ENCODE measurements at regions not wholly inside any gene's neighbourhood (a gene's known extent, or its start where the extent isn't known, plus 50 kb on each side); places are given as distances from the start of the nearest gene placed in this dataset.

DNA sequence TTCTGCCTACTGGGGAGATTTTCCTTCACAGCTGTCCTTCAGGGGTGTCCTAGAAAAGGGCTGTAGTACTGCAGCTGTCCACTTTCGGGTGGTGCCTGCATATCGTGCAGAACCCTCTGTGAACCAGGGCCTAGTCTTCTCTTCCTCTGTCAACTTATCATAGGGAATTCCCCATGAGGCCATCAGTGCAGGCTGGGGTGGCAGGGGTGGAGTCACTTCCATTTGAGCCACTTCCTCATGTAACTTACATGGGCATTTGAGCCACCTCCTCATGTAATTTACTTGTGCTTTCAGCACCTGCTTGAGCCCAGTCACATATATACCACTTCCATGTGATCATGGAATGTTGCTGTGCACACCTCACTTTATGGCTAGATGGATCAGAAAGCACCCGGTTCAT lies 742.0 kb upstream of the RGMB start:
- DNase-seq = no peak
- Histone ChIP-seq H3K36me3 (no peaks in the 10 kb centered on the region), H3K4me3 (ENCODE audit: low read depth, low read length) (no peak overlapping the region), H3K27me3 (ENCODE audit: insufficient read depth, low read depth, severe bottlenecking) (no peaks in the 10 kb centered on the region), H3K9me3 (ENCODE audit: severe bottlenecking) (no peaks in the 10 kb centered on the region), H3K27ac (no peak overlapping the region)
- TF ChIP-seq, protein P1, sequence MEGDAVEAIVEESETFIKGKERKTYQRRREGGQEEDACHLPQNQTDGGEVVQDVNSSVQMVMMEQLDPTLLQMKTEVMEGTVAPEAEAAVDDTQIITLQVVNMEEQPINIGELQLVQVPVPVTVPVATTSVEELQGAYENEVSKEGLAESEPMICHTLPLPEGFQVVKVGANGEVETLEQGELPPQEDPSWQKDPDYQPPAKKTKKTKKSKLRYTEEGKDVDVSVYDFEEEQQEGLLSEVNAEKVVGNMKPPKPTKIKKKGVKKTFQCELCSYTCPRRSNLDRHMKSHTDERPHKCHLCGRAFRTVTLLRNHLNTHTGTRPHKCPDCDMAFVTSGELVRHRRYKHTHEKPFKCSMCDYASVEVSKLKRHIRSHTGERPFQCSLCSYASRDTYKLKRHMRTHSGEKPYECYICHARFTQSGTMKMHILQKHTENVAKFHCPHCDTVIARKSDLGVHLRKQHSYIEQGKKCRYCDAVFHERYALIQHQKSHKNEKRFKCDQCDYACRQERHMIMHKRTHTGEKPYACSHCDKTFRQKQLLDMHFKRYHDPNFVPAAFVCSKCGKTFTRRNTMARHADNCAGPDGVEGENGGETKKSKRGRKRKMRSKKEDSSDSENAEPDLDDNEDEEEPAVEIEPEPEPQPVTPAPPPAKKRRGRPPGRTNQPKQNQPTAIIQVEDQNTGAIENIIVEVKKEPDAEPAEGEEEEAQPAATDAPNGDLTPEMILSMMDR (IDR thresholded peaks at IDR 0.05; ENCODE audit: low read depth, low read length) = no peak

GRCh38 chr5:98031926-98032325 lies 741.5 kb upstream of the RGMB start:
- no peak overlapping the region for H3K27ac ChIP-seq
- no peaks in the 10 kb centered on the region for H3K36me3 ChIP-seq
- TF ChIP-seq, protein P1 (IDR thresholded peaks at IDR 0.05; ENCODE audit: low read depth, low read length) = no peak
- no peak overlapping the region for H3K4me3 ChIP-seq (ENCODE audit: low read depth, low read length)
- no peak for DNase-seq
- no peaks in the 10 kb centered on the region for H3K9me3 ChIP-seq (ENCODE audit: severe bottlenecking)
- no peaks in the 10 kb centered on the region for H3K27me3 ChIP-seq (ENCODE audit: insufficient read depth, low read depth, severe bottlenecking)

GRCh38 chr5:98041661-98042060 lies 731.8 kb upstream of the RGMB start:
- Histone ChIP-seq H3K36me3 (no peaks in the 10 kb centered on the region), H3K4me3 (ENCODE audit: low read depth, low read length) (no peak overlapping the region), H3K27me3 (ENCODE audit: insufficient read depth, low read depth, severe bottlenecking) (no peaks in the 10 kb centered on the region), H3K9me3 (ENCODE audit: severe bottlenecking) (no peaks in the 10 kb centered on the region), H3K27ac (no peak overlapping the region)
- no peak for DNase-seq
- TF ChIP-seq, protein P1 (IDR thresholded peaks at IDR 0.05; ENCODE audit: low read depth, low read length) = no peak

DNA sequence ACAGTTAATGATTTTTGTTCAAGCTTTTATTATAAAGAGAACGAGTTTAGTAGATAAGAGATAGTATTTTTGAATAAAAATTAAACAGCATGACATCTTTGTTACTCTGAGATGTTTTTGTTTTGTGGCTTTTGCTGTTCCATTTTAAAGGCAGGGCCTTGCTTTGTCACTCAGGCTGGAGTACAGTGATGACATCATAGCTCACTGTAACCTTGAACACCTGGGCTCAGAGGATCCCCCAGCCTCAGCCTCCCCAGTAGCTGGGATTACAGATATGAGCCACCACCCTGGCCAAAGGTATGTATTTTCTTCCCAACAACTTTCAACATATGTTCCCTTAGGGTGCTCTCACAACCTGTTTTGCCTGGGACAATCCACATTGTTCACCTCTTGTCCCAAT lies 730.9 kb upstream of the RGMB start:
- TF ChIP-seq, protein P1 (IDR thresholded peaks at IDR 0.05; ENCODE audit: low read depth, low read length) = no peak
- H3K36me3 ChIP-seq = no peaks in the 10 kb centered on the region
- no peaks in the 10 kb centered on the region for H3K9me3 ChIP-seq (ENCODE audit: severe bottlenecking)
- H3K27me3 ChIP-seq (ENCODE audit: insufficient read depth, low read depth, severe bottlenecking) = no peaks in the 10 kb centered on the region
- no peak overlapping the region for H3K27ac ChIP-seq
- DNase-seq = no peak
- H3K4me3 ChIP-seq (ENCODE audit: low read depth, low read length) = no peak overlapping the region

DNA sequence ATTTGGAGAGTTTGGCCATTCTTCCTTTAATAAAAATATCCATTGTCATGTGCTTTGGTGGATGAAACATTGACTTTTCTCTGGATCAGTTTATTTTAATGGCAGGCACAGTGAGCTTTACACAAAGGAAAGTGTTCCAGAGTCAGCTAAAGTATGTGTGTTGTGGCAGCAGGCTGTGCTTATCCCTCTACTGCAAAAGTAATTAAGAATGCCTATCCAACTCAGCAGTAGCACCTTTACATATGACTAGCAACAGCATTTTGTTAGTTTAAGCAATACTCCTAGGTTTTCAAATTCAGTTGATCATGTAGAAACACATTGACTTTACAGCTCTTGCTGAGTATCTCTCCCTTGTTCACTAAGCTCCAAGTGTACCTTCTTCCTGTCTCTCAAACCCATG lies 730.5 kb upstream of the RGMB start:
- TF ChIP-seq, protein P1 (IDR thresholded peaks at IDR 0.05; ENCODE audit: low read depth, low read length) = no peak
- DNase-seq = no peak
- no peaks in the 10 kb centered on the region for H3K27me3 ChIP-seq (ENCODE audit: insufficient read depth, low read depth, severe bottlenecking)
- H3K9me3 ChIP-seq (ENCODE audit: severe bottlenecking) = no peaks in the 10 kb centered on the region
- no peak overlapping the region for H3K27ac ChIP-seq
- no peak overlapping the region for H3K4me3 ChIP-seq (ENCODE audit: low read depth, low read length)
- no peaks in the 10 kb centered on the region for H3K36me3 ChIP-seq

DNA sequence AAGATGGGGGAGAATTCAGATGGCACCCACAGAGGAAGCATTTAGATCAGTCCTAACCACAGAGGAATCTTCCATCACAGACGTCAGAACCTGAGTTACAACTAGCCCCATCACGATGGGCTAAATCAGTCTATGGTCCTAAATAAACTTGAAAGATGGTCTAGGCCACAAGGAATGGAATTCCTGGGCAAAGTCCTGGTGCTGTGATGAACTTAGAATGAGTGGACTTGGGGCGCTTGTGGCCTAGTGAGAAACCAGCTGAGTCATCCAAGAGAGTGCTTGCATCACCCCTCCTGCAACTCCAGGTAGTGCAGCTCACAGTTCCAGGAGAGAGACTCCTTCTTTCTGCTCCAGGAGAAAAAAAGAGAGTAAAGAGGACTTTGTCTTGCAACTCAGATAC lies 722.9 kb upstream of the RGMB start:
- no peaks in the 10 kb centered on the region for H3K9me3 ChIP-seq (ENCODE audit: severe bottlenecking)
- H3K4me3 ChIP-seq (ENCODE audit: low read depth, low read length) = no peak overlapping the region
- H3K27ac ChIP-seq = no peak overlapping the region
- TF ChIP-seq, protein P1 (IDR thresholded peaks at IDR 0.05; ENCODE audit: low read depth, low read length) = no peak
- no peaks in the 10 kb centered on the region for H3K27me3 ChIP-seq (ENCODE audit: insufficient read depth, low read depth, severe bottlenecking)
- no peak for DNase-seq
- H3K36me3 ChIP-seq = no peaks in the 10 kb centered on the region
